HG02981 (cell line): ENCODE measurements at regions not wholly inside any gene's neighbourhood (a gene's known extent, or its start where the extent isn't known, plus 50 kb on each side); places are given as distances from the start of the nearest gene placed in this dataset.

Experiments used
- ATAC-seq: cut with Tn5 transposase; IDR thresholded peaks from one replicate; pipeline ENCODE4 v1.9.1; 2021; ENCODE audit warnings: mild to moderate bottlenecking, moderate library complexity; ENCODE audit not compliant: unreplicated experiment

- ATAC-seq: no peak
These were observed 295.5 kb downstream of the DTWD2 start for GRCh38 chr5:118692811-118693342.

DNA sequence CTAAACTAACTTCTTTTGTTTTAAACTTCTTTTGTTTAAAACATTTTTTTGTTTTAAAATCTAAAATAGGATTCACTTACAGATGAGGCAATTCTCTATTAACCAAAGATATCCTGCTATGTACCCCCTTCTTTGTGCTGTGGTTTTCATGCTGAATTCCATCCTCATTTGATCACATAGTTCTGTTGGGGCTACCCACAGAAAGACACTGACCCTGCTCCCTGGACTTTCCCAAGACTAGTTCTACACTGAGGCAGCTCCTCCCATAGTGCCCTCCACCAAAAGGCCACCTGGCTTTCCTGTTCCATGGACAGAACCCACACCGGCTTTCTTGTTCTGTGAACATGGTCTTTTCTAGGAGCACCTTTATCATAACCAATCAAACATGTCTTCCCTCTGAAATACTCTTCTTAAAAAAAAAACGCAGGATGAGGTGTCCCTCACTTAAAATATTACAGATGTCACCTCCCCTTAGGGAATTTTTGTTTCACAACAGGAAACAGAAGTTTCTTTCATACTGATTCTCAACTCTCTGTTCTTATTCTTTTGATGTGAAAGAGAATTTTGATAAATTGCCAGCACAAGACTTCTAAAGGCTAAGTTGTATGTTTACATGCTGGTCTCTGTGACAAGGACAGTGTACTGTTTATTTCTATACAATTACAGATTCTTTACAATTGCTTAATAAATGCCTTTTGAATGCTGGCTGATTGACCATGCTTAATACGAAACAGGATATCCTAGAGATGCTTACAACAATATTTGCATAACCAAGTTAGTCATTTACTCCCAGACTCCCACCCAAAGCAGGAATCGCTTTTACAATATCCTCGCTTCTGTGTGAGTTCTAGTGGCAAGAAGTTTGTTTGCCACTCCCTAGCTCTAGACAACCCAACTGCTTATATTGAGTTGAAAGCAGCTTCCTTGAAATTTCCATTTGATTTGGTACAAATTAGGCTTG lies 300.4 kb downstream of the DTWD2 start:
- peak; percentile 55 for ATAC-seq

- ATAC-seq: no peak
These were observed 301.2 kb downstream of the DTWD2 start for GRCh38 chr5:118687100-118687499.

GRCh38 chr5:118681655-118682054 lies 306.7 kb downstream of the DTWD2 start:
- no peak for ATAC-seq

GRCh38 chr5:118679264-118679940 lies 308.9 kb downstream of the DTWD2 start:
- no peak for ATAC-seq

DNA sequence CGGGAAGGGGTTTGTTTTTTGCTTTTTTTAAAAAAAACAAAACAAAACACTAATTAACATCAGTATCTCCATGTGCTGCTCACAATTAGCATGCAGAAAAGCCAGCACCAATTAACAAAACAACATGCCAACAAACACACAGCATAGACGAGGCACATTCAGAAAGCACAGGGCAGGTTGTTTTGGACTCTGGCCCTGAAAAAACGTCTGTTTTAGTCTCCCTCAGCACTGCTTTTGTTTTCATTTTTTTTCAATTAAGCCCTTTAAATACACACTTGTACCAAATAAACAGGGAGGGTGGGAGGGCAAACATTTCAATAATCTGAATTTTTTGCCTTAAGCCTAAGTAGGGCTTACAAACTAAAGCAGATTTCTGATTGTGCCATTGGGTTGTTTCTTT lies 309.6 kb downstream of the DTWD2 start:
- ATAC-seq: no peak

GRCh38 chr5:118675247-118675646 lies 313.1 kb downstream of the DTWD2 start:
- ATAC-seq: no peak

GRCh38 chr5:118657576-118657975 lies 330.8 kb downstream of the DTWD2 start:
- ATAC-seq: no peak

DNA sequence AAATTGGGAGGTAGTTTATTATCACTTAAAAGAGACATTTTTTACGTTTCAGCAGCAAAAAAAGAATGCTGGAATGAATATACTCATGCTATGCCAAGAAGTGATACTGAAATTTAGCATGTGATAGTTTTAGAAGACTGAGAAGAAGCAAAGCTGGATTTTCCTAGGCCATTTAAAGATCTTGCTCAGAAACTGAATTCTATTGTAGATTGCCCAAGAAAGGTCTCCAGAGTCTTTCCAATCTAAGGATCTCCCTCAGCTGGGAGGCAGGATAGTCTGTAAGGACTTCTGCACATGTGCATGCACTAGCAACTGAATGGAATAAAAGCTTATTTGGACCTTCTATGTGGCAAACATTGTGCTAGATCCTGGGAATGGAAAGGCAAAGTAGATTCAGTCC lies 334.5 kb downstream of the DTWD2 start:
- ATAC-seq: no peak

GRCh38 chr5:118653183-118653582 lies 335.2 kb downstream of the DTWD2 start:
- ATAC-seq: no peak

DNA sequence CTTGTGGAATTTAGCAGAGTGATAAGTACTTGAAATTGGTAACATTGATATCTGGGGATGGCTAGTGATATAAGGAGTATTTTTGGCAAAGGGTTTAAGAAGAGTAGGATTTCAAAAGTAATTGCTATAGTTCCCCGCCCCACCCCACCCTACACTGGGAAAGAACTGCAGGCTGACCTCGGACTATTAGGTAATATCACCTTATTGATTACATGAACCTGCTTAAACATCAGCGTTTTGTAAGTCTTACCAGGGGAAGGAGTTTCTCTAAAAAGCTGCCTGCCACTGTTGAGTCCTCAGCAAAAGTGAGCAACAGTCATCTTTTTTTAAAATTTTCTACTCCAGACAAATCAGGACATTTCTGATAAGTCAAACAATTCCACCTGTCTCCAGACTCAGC lies 337.3 kb downstream of the DTWD2 start:
- no peak for ATAC-seq

DNA sequence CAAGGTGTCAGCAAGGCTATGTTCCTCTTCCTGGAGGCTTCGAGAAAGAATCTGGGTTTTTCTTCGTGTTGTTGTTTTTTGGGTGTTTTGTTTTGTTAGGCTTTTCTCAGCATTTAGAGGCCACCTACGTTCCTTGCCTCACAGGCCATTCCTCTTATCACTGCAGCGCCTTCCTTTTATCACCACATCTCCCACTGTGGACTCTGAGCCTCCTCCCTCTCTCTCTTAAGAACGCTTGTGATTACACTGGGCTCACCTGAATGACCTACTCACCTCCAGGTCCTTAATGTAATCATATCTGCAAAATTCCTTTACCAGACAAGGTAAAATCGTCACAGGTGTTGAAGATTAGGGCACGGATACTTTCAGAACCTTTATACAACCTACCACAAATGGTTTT lies 340.8 kb downstream of the DTWD2 start:
- ATAC-seq: no peak

- no peak for ATAC-seq
These were observed 341.4 kb downstream of the DTWD2 start for GRCh38 chr5:118646917-118647316.

GRCh38 chr5:118637947-118638670 lies 350.2 kb downstream of the DTWD2 start:
- no peak for ATAC-seq

DNA sequence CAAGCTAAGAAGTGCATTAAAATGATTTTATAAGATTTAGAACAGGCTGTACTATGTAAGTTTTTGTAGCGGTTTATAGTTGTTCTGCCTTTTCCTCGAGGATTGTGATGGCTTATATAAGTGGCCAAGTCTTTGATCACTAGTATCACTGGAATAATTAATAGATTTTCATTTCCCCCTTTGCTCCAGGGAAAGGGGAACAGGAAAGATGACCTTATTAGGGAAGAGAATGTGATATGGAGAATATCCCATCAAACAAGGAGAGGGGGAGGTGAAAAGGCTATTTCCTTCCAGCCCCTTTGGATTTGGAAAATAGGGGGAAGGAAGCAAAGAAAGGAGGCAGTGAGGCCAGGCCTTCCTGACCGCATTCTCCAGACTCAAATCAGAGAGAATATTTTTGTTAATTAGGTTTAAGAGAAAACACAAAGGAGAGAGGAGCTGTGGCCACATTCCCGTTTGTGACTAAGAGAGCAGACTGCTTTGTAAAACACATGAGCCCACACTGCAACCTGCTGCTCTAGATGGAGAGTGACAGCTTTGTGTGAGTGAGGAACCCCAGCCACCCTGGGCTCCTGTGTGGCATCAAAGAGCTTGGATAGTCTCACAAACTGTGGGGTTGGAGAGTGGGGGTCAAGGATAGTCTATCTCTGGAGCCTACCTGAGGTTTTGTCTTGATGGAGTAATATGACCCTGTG lies 359.5 kb downstream of the DTWD2 start:
- ATAC-seq: no peak

GRCh38 chr5:118620233-118620632 lies 368.1 kb downstream of the DTWD2 start:
- no peak for ATAC-seq

DNA sequence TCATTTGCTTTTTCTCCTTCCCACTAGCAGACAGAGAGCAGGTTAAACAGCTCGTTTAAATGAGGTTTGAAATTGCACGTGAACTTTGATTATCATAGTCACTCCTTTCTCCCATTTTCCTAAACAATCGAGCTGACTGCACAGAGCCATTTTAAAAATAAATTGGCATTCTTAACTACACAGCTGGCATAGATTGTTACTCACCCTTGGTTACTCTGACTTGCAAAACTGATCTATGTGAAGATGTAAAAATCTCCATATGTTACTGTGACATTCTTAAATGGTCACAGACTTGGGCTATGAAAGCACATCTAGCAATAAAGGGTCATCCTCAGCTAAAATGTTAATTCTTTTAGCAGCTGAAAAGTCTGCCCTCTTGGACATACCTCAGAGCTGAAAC lies 368.5 kb downstream of the DTWD2 start:
- no peak for ATAC-seq

DNA sequence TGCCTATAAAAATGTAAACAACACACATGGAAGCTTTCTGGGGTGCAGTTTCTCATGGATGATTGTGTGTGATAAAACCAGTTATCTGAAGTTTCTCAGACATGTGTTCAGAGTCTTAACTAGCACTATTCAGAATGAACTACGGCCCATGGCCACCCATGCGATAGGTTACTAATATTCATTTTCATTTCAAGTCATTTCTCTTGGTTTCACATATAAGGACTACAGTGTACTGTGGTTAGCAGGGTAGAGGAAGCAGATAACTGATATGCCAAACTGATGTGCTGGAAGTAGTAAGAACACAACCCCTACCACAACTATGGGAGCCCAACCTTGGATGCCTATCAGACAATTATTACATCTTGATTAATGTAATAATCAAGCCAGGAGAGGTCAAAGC lies 372.1 kb downstream of the DTWD2 start:
- peak; percentile 76 for ATAC-seq

DNA sequence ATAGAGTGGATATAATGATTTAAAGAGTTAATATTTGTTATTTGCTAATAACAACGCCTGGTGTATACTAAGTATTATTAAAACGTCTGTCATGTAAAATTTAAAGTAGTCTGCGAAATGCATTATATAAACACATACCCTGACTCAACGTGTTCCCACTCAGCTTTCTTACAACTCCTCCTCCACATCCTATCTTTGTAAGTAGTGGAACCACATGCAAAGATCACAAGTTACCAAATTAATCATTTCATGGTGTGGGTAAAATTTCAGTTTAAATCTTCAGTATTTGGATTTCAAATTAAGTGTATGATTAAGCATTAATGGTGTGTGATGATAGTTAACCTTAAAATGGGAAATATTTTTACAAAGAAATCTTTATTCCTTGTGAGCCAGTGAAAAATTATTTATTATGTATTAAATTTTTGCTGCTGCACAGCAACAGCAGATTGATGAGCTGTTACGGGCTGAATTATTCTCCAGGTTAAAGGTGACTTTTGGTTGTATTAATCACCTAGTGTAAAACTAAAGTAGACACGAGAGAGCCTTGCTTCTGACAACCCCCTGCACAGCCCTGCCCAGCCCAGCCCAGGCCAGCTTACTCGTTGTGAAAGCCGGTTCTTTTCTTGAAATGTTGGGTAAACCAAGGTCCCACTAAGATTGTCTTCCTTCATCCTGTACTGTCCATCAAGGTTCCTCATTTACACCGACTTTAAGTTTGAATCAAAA lies 373.5 kb downstream of the DTWD2 start:
- ATAC-seq: no peak

- no peak for ATAC-seq
These were observed 376.9 kb downstream of the DTWD2 start for GRCh38 chr5:118611332-118611945.
